NCI-H2227 (cell line): ENCODE measurements at regions not wholly inside any gene's neighbourhood (a gene's known extent, or its start where the extent isn't known, plus 50 kb on each side); places are given as distances from the start of the nearest gene placed in this dataset.
"Not testable (repeated sequence)": the region's sequence is repeated elsewhere in the genome, so short reads cannot be mapped to it uniquely, and the experiment has no call there.

Experiments
- DNase-seq: peaks from one replicate; lab custom pipeline; 2025; ENCODE audit not compliant: unreplicated experiment; lab: John Stamatoyannopoulos, UW

DNA sequence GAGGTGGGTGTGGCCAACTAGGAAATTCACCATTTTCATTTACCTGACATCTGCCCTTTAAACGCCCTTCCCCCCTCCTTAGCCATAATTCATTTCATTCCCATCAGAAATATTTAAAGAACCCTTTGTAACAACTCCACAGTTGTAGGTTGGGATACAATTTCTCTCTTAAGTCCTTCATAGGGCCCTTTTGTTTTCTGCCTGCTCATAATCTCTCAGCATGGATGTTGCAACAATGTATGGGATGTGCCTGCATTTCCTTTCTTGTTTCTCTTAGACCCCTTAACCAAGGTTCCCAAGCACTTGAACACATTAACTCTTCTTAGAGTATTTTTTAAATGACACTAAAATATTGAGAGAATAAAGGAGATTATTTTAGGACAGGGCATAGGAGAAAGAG is 51.7 kb upstream of the MYO10 start:
- DNase-seq, result no peak

- DNase-seq, result not testable (repeated sequence)
Observed at GRCh38 chr5:16990817-16991520, 54.9 kb upstream of the MYO10 start.

DNA sequence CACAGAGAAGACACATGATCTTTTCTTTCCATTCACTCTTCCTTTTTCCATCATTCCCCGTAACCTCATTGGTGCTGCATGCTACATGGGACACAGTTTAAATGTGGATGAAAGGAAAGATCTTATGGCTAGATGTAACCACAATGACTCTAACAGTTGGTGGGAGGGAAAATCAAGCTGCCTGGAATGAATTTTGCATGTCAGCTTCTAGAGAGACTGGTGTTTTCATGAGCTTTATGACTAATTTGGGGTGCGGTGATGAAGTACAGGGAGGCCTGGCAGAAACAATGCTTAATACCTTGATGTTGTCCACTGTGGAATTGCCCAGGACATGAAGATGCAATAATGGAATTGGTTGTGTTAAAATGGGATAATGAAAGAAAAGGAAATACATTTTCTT is 55.9 kb upstream of the MYO10 start:
- no peak for DNase-seq

- no peak for DNase-seq
Observed at GRCh38 chr5:16992444-16992843, 56.4 kb upstream of the MYO10 start.

DNA sequence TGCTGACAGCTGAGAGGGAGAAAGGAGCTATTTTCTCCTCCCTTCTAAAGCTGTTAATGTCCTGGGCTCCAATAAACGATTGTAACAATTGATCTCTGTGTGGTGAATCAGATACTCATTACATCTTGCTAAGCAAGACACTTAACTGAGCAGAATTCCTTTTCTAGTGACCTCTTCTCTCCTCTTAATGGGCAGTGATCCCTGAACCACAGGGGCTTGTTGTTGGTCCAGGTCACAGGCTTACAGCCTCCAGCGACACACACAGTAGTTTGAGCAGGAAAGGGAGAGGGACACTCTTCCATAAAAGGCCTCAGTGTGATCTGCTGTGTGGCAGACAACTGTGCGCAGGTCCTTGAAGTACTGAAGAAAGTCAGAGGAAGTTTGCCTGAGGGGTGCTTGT is 58.5 kb upstream of the MYO10 start:
- DNase-seq, result no peak

GRCh38 chr5:16995372-16995771 is 59.3 kb upstream of the MYO10 start:
- no peak for DNase-seq

DNA sequence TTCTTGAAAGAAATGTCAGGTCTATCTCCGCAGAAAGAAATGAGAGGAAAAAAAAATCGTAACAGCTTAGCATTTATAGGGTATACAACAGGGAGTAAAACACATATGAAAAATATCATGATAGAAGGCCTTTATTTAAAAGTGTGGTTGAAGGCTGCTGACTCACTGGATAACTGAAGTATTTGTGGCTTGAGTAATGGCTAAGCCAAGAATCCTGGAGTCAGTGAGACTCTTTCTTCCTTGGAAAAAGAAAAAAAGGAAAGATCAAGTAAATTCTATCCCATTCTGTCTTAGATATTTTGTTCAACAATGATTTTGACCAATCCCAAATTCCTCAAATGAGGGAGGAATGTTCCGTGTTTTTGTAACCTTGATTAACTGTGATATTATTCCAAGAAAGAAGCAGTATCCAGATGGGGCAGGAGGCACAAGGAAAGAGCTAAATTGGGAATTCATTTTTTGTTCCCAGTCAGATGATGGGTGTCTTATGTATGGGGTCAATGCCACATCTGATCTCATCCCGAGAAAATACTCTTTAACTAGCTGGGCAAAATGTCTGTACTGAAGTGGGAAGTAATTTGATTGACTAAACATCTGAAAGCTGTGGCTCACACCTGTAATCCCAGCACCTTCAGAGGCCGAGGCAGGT is 64.3 kb upstream of the MYO10 start:
- no peak for DNase-seq

DNA sequence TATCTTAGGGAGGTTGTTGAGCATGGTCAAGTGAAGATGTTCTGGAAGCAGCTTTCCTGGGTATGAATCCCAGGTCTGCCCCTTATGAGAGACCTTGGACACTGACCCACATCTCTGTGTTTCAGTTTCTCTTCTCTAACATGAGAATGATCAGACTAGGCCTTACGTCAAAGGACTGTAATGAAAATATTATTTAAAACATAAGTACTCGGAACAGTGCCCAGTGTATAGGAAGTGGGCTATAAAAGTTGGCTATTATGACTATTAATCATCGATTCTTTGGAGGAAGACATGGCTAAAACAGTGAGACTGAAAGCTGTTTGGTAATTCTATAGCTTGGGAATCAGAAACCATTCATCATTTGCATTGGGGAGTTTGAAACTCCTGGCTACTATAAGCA is 65.3 kb upstream of the MYO10 start:
- DNase-seq, result no peak

- DNase-seq, result no peak
Observed at GRCh38 chr5:17004441-17005106, 68.5 kb upstream of the MYO10 start.

- no peak for DNase-seq
Observed at GRCh38 chr5:17005107-17005828, 69.2 kb upstream of the MYO10 start.

- DNase-seq, result no peak
Observed at GRCh38 chr5:17012289-17012688, 76.2 kb upstream of the MYO10 start.

DNA sequence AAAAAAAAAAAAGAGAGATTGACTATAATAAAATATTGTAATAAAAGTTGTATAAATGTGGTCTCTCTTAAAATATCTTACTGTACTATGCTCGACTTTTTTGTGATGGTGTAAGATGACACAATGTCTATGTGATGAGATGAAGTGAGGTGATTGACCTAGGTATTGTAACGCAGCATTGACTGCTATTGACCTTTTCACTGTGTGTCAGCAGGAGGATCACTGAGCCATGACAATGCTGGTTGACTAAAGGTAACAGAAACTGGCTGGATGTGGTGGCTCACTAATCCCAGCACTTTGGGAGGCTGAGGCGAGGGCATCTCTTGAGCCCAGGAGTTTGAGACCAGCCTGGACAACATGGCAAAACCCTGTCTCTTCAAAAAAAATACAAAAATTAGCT is 78.6 kb upstream of the MYO10 start:
- no peak for DNase-seq

- no peak for DNase-seq
Observed at GRCh38 chr5:17018871-17019270, 82.8 kb upstream of the MYO10 start.

- DNase-seq, result no peak
Observed at GRCh38 chr5:17019324-17019723, 83.2 kb upstream of the MYO10 start.

GRCh38 chr5:17020678-17021601 is 84.9 kb upstream of the MYO10 start:
- no peak for DNase-seq

DNA sequence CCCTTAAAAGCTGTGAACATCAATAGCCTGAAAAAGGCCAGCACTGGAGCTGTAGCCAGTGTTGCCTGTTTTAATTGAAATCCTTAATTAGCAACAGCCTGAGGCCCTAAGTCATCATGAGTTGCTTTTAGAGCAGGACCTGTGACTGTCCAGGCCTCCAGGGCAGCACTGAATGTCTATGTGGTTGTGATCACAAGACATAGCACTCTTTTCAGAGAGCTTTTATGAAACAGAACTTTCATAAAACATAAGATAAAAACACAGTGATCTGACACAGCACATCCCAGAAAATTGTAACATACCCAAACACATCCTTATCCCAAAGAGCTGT is 85.5 kb upstream of the MYO10 start:
- no peak for DNase-seq

DNA sequence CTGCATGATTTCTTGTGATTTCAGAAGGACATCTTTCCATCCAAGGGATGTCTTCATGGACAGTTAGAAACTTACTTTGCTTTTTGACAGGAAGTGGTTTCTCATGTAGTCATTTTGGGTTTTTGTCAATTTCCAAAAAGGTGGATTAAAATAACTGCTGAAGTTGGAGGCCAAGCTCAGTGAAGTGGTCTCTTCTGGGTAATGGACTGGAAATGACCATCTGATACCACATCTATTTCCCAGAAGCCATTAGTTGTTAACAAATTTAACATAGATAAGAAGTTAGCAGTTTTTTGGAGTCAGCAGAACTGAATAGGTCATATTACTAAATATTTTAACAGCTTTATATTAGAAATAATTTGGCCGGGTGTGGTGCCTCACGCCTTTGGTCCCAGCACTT is 86.2 kb upstream of the MYO10 start:
- no peak for DNase-seq

DNA sequence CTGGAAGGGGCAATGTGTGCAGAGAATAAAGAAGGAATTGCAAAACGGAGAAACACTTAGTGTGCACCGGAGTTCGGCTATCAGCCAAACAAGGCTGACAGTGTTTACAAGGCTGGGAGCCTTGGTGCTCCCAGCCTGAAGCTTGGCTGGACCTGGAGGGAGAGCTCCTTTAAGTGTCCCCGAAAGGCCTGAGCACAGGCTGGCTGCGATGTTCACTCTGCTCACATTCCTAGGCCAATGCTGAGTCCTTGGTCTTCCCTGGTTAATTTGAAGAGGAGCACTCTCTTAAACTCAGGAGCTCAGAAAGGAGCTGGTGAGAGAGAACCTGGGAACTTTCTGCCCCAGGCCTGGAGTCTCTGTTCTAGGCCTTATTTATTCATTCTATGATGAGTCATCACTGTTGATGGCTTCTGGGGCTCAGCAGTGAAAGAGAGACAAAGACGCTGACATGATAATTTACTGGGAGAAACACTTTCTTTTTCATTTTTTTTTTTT is 88.6 kb upstream of the MYO10 start:
- DNase-seq, result no peak

GRCh38 chr5:17031659-17032277 is 95.7 kb upstream of the MYO10 start:
- DNase-seq, result not testable (repeated sequence)

DNA sequence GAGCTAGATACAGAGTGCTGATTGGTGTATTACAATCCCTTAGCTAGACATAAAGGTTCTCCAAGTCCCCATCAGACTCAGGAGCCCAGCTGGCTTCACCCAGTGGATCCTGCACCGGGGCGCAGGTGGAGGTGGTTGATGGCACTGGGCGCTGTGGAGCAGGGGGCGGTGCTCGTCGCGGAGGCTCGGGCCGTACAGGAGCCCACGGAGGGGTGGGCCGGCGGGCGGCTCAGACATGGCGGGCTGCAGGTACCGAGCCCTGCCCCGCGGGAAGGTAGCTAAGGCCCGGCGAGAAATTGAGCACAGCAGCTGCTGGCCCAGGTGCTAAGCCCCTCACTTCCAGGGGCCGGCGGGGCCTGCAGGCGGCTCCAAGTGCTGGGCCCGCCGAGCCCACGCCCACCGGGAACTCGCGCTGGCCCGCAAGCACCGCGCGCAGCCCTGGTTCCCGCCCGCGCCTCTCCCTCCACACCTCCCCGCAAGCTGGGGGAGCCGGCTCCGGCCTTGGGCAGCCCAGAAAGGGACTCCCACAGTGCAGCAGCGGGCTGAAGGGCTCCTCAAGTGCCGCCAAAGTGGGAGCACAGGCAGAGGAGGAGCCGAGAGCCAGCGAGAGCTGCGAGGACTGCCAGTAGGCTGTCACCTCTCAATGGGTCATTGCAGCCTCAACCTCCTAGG is 96.4 kb upstream of the MYO10 start:
- not testable (repeated sequence) for DNase-seq
